ENCODE measurements at regions not wholly inside any gene's neighbourhood (a gene's known extent, or its start where the extent isn't known, plus 50 kb on each side); places are given as distances from the start of the nearest gene placed in this dataset.

GRCh38 chr1:14441302-14441741, 157.2 kb upstream of the KAZN start:
- no peak for TF ChIP-seq CTCF (IDR thresholded peaks at IDR 0.05)

- TF ChIP-seq CTCF (IDR thresholded peaks at IDR 0.05) = no peak
Measured at GRCh38 chr1:14442669-14443068, 155.8 kb upstream of the KAZN start.

GRCh38 chr1:14443164-14443787, 155.2 kb upstream of the KAZN start:
- TF ChIP-seq CTCF (IDR thresholded peaks at IDR 0.05) = no peak

- no peak for TF ChIP-seq CTCF (IDR thresholded peaks at IDR 0.05)
Measured at GRCh38 chr1:14451217-14451616, 147.3 kb upstream of the KAZN start.

GRCh38 chr1:14452551-14452950, 145.9 kb upstream of the KAZN start:
- no peak for TF ChIP-seq CTCF (IDR thresholded peaks at IDR 0.05)

- TF ChIP-seq CTCF (IDR thresholded peaks at IDR 0.05) = no peak
Measured at GRCh38 chr1:14460173-14460572, 138.3 kb upstream of the KAZN start.

GRCh38 chr1:14462851-14463250, 135.6 kb upstream of the KAZN start:
- TF ChIP-seq CTCF (IDR thresholded peaks at IDR 0.05) = no peak

GRCh38 chr1:14466006-14466405, 132.5 kb upstream of the KAZN start:
- TF ChIP-seq CTCF (IDR thresholded peaks at IDR 0.05) = no peak

Data from LNCAP (cell line).